Kidney tubule cell (primary cell): ENCODE measurements at regions not wholly inside any gene's neighbourhood (a gene's known extent, or its start where the extent isn't known, plus 50 kb on each side); places are given as distances from the start of the nearest gene placed in this dataset.

Experiments used
- DNase-seq: peaks from one replicate; pipeline ENCODE4 v3.0.0-alpha.2; 2018; ENCODE audit warnings: low spot score

DNA sequence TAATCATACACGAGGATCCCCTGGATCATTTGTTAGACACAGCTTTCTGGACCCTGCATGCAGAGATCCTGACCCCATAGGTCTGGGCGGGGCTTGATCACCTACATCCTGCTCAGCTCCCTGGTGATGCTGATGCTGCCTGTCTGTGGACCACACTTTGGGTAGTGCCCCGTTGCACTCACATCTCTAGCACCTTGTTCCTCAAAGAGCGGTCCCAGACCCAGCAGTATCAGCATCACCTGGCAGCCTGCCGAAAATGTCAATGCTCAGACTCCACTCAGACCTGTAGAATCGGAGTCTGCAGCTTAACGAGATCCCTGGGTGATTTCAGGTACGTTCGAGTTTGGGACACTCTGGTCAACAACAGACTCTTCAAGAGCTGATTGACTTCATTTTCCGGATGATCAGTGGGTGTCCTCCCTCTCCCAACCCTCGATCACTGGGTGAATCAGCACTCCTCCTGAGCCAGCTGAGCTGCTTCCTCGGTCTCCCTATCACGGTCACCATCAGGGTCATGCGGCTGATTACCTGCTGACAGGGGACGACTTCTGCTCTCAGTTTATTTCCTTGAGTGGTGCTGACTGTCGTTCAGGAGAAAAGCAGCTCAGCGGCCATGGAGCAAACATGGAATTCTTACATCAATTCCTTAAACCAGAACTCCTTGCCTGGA lies 150.6 kb upstream of the RAB12 start:
- no peak for DNase-seq

DNA sequence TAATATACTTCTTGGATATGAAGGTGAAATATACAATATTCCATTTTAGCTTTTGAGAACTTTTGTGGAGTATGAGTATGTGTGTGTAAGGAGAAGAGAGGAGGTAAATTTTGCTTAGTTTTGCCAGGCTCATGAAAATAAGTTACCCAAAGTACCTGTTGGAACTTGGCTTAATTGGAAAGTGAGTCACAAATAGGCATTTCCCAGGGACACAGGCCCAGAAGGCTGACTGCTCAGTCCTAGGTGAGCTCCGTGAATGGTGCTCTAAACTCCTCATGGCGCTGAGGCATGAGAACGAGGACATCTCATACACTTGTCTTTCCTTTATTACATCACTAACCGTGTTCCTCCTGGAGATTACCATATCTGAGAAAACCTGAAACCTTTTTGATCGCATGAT lies 148.5 kb upstream of the RAB12 start:
- DNase-seq = no peak

DNA sequence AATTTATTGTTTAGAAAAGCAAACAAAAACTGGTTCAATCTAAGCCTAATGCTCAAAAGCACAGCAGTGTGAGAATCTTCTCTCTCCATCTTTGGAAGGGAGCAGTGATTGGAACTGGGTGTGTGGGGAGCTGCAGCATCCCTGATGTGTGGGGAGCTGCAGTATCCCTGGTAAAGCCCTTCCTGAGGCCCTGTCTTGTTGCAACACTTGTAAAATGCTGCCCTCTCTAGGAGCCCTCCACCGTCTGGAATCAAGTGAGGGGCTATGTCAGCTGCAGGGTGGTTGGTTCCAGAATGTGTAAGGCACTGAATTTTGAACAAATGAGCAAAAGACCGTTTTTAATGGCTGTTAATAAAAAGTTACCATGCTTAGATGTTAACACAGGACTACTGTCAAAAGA lies 147.7 kb upstream of the RAB12 start:
- no peak for DNase-seq

DNA sequence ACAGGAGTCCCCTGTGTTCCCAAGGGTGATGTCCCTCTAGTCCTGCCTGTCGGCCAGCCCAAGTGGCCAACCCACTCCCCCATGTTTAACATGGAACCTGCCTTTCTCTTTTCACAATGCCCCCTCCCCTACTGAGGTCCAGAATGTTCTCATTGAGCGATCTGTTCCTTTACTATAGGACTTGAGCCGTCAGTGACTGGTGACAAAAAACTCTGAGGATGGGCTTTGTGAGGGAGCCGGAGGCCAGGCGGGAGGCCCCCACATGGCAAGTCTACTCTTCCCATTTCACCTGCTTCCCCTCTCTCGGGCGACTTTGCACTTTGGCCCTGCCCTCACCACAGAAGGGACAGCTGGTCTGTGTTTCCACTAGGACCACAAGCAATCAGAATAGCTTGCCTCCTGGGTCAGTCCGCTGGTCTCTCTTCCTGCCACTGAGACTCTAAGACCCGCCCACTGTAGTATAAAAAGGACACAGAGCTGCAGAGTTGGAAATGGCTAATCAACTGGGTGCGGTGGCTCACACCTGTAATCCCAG lies 146.5 kb upstream of the RAB12 start:
- no peak for DNase-seq

DNA sequence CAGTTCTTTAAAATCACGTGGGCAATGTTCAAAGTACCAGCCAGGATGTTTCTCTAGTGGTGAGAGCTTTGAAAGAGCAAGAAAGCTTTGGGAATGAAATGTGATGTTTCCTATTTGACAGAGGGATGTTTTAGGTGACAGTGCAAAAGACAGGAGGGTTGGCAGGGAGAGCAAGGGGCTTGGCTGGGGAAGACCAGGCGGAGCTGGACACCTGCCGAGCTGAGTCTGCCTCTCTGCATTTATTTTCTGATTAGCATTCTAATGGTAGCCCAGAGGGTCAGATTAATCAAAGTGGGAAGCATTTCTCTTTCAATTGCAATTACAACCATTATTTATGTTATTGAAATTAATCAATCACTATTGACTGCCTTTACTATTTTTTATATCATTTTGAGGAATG lies 145.4 kb upstream of the RAB12 start:
- no peak for DNase-seq

DNA sequence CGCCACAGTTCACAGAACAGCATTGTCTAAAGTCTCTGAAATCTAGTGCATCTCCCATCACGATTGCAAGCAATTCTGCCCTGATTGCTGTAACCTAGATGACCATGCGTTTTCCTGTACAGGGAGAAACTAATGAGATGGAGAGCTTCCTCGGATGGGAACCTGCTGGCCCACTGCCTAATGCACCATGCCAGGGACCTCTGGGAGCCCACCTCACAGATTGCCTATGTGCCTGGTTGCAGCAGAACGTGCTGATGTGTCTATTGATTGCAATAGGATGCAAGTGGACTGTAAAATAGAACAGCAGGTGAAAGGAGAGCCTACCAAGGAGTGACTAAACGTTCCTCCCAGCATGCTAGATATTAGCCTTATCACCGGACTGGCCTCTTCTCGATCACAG lies 141.0 kb upstream of the RAB12 start:
- DNase-seq = no peak

DNA sequence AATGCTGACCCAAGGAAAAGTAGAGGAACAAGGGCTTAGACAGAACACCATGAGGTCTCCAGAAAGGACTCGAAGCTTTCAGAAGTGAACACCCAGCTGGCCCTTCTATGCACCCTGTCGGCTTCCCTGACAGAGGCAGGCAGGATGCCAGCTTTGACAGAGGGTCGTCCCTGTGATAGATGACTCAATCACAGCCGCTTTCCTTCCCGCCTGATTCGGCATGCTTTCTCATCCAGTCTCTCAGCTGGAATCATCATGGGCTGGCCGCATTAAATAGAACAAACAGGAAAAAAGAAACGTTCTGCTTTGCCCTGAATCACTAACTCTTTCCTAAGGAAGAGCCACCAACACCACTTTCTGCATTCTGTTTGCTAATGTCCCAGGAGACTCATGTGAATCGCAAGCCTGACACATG lies 140.3 kb upstream of the RAB12 start:
- peak; percentile 20 for DNase-seq

DNA sequence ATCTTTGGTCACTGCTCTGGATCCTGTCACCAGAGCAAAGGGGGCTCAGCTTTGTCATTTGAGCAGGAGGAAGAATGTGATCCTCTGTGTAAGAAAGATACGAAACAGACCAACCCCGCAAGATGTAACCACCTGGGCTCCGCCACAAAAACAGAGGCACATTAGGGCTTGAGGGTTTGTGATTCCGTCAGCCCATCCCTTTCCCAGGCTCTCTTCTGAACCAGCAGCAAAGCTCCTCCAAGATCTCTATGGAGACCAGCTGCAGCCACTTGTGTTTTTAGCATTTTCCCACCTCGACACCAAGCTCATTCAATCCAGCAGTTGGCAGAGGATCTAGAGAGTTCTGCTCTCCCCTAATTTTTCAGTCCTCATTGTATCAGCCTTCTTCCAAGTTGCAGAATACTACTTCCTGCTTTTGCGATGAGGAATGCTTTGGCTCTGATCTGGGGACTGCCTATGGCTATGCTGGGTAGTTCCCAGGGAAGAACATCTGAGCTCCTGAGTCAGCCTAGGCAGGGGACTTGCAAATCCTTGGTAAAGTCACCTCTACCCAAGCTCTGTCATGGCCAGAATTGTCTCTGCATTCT lies 139.6 kb upstream of the RAB12 start:
- peak; percentile 14 for DNase-seq

DNA sequence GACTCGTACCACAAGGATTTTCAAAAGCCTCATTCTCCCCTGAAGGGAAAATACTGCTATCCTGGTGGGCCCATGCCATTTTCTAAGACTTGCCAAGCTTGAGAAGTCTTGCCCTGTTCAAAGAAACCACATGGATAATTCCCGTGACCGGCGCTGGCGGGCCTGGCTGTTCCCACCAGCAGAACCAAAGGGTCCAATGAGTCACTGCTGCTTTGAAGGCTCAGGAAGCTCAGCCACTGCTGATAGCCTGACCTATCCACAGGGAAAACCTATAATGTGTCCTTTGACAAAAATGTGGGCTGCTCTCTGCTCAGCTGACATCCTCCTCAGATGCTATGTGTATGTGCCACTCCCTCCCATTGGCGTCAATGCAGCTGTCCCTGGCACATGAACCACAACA lies 137.9 kb upstream of the RAB12 start:
- no peak for DNase-seq

DNA sequence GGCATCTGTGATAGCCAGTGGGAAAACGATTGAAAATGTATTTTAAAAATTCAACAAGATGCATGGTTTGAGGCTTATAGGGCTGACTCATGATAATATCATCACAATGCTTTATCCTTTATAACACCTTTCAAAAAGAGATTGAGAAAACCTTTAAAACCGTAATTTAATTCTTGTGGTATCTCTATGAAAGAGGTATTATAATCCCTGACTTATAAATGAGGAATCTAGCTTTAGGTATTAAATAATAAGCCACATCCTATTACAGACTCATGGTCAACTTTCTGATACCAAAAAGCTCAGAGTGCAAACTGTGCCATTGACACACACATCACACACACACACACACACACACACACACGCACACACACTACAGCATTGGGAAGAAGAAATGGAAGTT lies 134.6 kb upstream of the RAB12 start:
- no peak for DNase-seq

DNA sequence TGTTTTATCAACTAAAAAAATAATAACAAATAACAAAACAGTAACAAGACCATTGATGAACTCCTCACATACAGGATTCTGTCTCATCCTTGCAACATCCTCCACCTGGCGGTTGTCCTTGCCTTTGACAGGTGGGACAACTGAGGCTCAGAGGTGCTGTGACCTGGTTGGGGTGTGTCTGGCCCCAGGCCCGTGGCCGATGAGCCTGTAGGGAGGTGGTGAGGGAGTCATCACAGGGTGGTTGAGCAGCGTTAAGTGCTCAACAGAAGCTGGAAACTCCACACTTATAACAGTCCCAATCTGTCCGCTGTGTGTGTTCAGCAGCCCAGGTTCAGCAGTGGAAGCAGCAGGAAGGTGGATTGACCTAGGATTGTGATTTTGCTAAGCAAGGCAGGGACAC lies 131.6 kb upstream of the RAB12 start:
- DNase-seq = no peak

DNA sequence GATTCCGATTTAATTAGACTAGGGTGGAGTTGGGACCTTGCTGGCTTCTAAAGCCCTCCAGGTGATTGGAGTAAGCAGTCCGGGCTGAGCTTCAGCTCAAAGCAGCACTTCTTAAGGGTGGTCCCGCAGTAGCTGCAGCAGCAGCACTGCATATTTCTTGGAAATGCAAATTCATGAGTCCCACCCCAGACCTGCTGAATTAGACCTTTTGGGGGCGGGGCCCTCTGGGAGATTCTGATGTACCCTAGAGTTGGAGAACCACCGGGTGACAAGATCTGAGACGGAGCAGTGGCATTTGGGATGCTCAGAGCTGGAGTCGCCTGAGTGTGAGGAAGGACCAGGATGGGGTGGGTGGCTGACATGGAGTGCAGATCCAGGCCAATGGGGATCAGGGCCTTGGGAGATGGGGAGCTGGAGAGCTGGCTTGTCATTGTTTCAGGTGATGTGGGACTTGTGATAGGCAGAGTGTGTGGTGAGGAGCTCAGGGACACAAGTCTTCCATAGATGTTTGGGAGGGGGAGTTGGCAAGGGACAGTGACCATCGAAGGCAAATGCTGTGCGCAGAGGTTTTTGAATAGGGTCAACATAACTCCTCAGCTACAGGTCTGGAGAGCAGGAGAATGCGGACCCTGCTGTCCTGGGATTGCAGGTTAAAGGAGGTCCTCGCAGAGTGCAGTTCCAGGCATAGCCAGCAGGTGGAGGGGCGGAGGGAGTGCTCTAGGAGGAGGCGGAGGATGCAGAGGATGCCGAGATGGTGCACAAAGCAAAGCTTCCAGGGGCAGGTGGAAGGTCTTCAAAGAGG lies 130.9 kb upstream of the RAB12 start:
- DNase-seq = peak; percentile 58

DNA sequence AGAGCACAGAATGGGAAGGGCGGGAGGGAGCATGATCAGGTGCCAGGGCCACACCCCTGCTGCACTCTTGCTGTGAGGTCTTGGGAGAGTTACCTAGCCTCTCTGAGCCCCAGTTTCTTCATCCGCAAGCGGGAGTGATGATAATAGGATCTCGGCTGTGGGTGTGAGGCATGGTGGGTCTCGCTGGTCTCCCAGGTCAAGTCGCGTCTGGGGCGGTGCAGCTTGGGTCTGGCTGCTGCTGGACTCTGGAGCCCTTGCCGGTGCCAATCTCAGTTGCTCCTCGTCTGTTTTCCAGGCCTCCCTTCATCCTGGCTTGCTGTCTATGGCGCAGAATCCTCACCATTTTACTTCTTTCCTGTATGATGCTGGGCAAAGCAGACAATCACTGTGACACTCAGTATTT lies 130.3 kb upstream of the RAB12 start:
- DNase-seq = no peak

DNA sequence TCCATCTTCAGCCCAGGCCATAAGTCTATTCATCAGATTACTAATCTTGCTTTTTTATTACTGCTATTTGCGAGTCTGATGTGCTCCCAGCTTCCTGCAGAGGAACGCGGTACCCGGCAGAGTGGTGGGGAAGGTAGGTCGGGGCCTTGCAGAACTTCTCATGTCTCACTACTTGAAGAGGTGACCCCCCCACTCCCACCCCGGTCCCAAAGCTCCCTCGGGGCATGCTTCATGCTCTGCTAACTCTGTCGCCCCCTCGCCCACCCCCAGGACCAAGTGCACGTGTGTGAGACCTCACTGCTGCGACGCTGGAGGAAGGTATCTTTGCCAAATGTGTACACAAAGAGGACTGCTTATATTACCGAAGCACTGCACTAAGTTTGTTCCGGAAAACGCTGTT lies 129.4 kb upstream of the RAB12 start:
- no peak for DNase-seq

DNA sequence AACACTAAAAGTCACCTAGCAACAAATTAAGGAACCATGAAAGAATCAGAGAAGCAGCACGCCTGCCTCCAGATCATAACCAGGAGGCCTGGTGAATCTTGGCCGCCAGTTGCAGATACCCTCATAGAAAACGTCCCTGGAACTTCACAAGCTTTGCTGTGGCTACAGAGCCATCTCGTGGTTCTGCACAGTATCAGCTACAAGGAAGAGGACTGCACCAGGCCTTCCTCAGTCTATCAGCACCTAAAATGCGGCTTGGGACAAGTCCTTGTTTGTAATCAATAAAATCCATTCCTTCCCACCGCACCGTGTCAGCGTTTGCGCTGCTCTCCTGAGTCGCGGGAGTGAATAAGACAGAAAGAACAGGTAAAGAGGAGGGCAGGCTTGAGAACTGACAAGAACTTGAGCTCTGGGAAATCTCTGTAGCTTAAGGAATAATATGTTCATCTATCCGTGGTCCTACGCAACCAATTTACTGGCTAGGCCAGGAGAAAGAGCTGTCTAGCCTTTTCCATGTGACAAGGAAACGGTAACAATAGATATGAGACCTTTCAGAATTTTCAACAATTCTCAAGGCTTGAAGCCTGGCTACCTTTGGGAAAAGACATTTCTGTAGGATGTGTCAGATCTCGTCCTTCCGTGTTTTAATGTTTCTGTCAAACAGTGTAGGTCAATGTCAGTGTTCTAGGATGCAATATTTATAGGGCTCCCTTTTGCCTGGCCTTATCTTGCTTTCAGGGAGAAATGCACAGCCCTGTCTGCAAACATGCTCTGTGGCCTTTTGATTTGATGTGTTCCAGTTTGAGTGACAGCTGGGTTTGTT lies 128.5 kb upstream of the RAB12 start:
- peak; percentile 62 for DNase-seq

DNA sequence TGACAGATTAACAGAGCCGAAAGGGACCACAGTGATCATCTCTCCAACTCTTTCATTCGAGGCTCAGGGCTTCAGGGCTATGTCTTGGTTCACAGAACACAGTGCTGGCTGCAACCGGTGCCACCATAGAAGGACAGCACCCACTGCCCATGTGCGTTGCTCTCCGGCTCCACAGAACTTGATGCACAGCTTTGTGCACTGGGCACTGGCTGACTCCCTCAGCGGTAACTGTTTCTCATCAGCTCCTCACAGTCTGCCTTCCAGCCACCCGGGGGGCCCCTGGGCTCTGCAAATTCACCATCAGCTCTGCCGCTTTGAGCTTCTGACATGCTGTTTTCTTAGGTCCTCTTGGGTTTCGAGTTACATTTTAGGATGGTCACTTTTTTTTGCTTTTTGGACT lies 124.3 kb upstream of the RAB12 start:
- no peak for DNase-seq

DNA sequence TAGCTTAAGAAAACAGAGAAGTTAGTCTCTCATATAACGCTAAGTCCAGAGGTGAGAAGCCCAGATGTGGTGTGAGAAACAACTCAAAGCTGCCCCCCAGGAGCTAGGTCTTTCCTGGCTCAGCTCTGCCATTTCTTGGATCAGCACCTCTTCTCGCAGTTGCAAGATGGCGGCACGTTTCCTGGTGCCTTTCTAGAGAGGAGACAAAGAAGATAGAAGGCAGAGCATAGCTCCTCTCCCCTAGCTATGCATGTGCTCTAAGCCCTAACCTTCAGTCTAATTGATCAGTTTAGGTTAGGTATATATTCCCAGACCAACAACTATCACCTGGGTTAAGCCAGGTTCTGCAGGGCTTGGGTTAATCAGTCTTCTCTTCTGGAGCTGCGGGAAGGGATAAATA lies 119.5 kb upstream of the RAB12 start:
- DNase-seq = no peak

DNA sequence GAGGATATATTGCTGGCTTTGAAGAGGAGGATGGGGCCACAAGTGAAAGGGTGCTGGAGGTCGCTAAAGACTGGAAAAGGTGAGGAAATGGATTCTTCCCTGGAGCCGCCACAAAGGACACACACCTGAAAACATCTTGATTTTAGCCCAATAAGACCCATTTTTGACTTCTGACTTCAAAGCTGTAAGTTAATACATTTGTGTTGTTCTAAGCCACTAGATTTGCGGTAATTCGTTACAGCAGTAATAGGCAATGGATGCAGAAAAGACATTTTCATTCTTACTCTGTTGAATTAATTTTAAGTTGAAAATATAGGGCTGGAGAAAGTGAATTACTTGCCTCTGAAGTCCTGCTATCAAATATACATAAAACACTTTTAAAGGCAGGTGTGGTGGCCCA lies 117.7 kb upstream of the RAB12 start:
- no peak for DNase-seq

DNA sequence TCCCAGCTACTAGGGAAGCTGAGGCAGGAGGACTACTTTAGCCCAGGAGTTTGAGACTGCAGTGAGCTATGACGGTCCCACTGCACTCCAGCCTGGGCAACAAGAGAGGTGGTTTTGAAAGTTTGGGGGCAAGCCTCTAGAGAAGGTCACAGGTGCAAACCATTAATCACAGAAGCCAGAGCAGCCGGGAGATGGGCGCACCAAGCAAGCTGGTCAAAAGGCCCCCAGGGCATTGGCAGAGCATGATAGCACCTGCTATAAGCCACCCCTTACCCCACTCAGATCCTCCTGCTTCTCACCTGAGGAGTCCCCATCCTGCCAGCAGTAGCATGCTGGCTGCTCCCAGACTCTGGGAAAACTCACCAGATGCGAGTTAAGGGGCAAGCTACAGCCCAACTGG lies 116.1 kb upstream of the RAB12 start:
- no peak for DNase-seq

DNA sequence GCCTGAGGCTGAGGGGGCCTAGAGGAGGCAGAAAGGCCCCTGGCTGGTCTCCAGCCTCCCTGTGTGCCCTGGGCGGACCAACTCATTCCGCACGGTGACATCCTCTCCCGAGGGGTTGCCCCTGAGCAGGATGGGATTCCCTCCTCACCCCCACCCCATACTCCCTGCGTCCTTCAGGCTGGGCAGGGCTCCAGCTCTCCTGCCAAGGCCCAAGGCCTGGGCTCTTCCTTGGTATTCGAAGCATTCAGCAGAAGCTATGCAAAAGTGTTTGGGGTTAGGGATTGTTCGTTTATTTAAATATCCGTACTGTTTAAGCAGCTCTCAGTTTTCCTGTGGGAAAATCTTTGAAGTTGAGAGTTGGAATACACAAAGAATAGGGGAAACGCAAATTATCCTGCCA lies 113.1 kb upstream of the RAB12 start:
- DNase-seq = no peak

DNA sequence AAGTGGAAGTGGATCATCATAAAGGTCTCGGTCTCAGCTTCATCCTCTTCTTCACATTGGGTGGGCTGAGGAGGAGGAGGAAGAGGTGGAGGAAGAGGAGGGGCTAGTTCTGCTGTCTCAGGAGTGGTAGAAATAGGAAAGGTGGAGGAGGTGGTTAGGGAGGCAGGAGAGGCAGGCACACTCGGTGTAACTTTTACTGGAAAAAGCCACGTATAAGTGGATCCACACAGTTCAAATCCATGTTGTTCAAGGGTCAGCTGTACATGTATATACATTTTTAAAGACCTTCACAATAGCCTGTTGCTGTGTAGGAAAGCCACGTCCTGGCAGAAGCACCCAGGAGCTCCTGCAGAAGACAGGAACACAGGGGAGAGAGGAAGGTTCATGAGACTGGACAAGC lies 110.3 kb upstream of the RAB12 start:
- no peak for DNase-seq
